ENCODE measurements at regions not wholly inside any gene's neighbourhood (a gene's known extent, or its start where the extent isn't known, plus 50 kb on each side); places are given as distances from the start of the nearest gene placed in this dataset.

GRCh38 chr3:117091676-117092075, 382.1 kb downstream of the TUSC7 start:
- DNase-seq, result no peak

- DNase-seq, result no peak
Measured at GRCh38 chr3:117096549-117096948, 387.0 kb downstream of the TUSC7 start.

- no peak for DNase-seq
Measured at GRCh38 chr3:117097351-117097750, 387.8 kb downstream of the TUSC7 start.

- DNase-seq, result no peak
Measured at GRCh38 chr3:117101697-117102096, 392.1 kb downstream of the TUSC7 start.

GRCh38 chr3:117102426-117102825, 392.8 kb downstream of the TUSC7 start:
- no peak for DNase-seq

GRCh38 chr3:117103675-117104074, 394.1 kb downstream of the TUSC7 start:
- DNase-seq, result no peak

GRCh38 chr3:117104381-117104780, 394.8 kb downstream of the TUSC7 start:
- DNase-seq, result no peak

- DNase-seq, result no peak
Measured at GRCh38 chr3:117104792-117105191, 395.2 kb downstream of the TUSC7 start.

GRCh38 chr3:117105686-117106085, 396.1 kb downstream of the TUSC7 start:
- DNase-seq, result no peak

- no peak for DNase-seq
Measured at GRCh38 chr3:117106396-117106795, 396.8 kb downstream of the TUSC7 start.

- no peak for DNase-seq
Measured at GRCh38 chr3:117107946-117108345, 398.4 kb downstream of the TUSC7 start.

- no peak for DNase-seq
Measured at GRCh38 chr3:117109178-117109577, 399.6 kb downstream of the TUSC7 start.

GRCh38 chr3:117114517-117115265, 405.1 kb downstream of the TUSC7 start:
- no peak for DNase-seq

GRCh38 chr3:117117188-117117936, 407.8 kb downstream of the TUSC7 start:
- DNase-seq, result no peak

- DNase-seq, result no peak
Measured at GRCh38 chr3:117118604-117119003, 409.0 kb downstream of the TUSC7 start.

- no peak for DNase-seq
Measured at GRCh38 chr3:117120014-117120413, 410.4 kb downstream of the TUSC7 start.

- no peak for DNase-seq
Measured at GRCh38 chr3:117122609-117123008, 413.0 kb downstream of the TUSC7 start.

- DNase-seq, result no peak
Measured at GRCh38 chr3:117126460-117126859, 416.9 kb downstream of the TUSC7 start.

- no peak for DNase-seq
Measured at GRCh38 chr3:117126946-117127546, 417.5 kb downstream of the TUSC7 start.

- DNase-seq, result no peak
Measured at GRCh38 chr3:117128133-117128532, 418.6 kb downstream of the TUSC7 start.

- DNase-seq, result no peak
Measured at GRCh38 chr3:117128872-117129271, 419.3 kb downstream of the TUSC7 start.

GRCh38 chr3:117129516-117129915, 419.9 kb downstream of the TUSC7 start:
- DNase-seq, result no peak

GRCh38 chr3:117130222-117130621, 420.6 kb downstream of the TUSC7 start:
- no peak for DNase-seq

- DNase-seq, result no peak
Measured at GRCh38 chr3:117131259-117131658, 421.7 kb downstream of the TUSC7 start.

Data from SW 1271 (cell line).